ENCODE measurements at regions not wholly inside any gene's neighbourhood (a gene's known extent, or its start where the extent isn't known, plus 50 kb on each side); places are given as distances from the start of the nearest gene placed in this dataset.

DNA sequence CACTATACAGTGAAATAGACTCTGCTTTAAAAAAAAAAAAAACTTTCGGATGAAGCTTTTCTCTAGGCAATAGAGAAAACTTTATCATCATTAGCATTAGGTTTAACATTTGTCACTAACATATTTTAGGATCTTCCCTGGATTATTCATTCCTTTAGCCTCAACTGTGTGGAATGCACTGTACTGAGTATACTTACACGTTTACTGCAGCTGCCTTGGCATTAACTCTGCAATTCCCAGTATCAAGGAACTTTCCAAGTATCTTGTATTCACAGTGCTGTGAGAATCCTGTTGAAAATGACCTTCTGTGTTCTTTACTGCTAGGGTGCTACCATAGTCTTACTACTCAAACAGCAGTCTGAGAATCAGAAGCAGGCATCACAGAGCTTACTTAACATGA is 328.2 kb upstream of the COL3A1 start:
- TF ChIP-seq GATA2 (IDR thresholded peaks at IDR 0.05; ENCODE audit: low read depth, low read length) (no peak), GATA3 (IDR thresholded peaks at IDR 0.05; ENCODE audit: low read depth, low read length) (no peak)
